Epithelial cell of esophagus (primary cell): ENCODE measurements at regions not wholly inside any gene's neighbourhood (a gene's known extent, or its start where the extent isn't known, plus 50 kb on each side); places are given as distances from the start of the nearest gene placed in this dataset.

Source experiments
- DNase-seq: peaks from one replicate; pipeline ENCODE4 v3.0.0; 2010; ENCODE audit warnings: low read depth
- H3K4me3 ChIP-seq: 2 replicates; pipeline ENCODE4 v1.5.1; 2011; ENCODE audit warnings: mild to moderate bottlenecking, low read length, control low read depth
- CTCF ChIP-seq: IDR thresholded peaks from 2 replicates; pipeline ENCODE4 v1.5.1; 2011; ENCODE audit warnings: low read depth, mild to moderate bottlenecking, low read length, control low read depth, inconsistent platforms; ENCODE audit not compliant: insufficient read depth; ENCODE audit errors: missing control alignments

- peak; percentile 70 for TF ChIP-seq CTCF
- DNase-seq = peak; percentile 45
- H3K4me3 ChIP-seq = no peak overlapping the region
Observed at GRCh38 chr14:22276913-22277816, 311.9 kb downstream of the DAD1 start.

GRCh38 chr14:22271838-22272799, 316.9 kb downstream of the DAD1 start:
- no peak for TF ChIP-seq CTCF
- H3K4me3 ChIP-seq = no peak overlapping the region
- no peak for DNase-seq

GRCh38 chr14:22268875-22269274, 320.1 kb downstream of the DAD1 start:
- TF ChIP-seq CTCF = no peak
- no peak overlapping the region for H3K4me3 ChIP-seq
- peak; percentile 97 for DNase-seq

- no peak for TF ChIP-seq CTCF
- no peak for DNase-seq
- H3K4me3 ChIP-seq = no peak overlapping the region
Observed at GRCh38 chr14:22266683-22267082, 322.3 kb downstream of the DAD1 start.

GRCh38 chr14:22266142-22266442, 322.9 kb downstream of the DAD1 start:
- DNase-seq = peak; percentile 77
- no peak overlapping the region for H3K4me3 ChIP-seq
- no peak for TF ChIP-seq CTCF

- peak; percentile 57 for DNase-seq
- H3K4me3 ChIP-seq = no peak overlapping the region
- TF ChIP-seq CTCF = no peak
Observed at GRCh38 chr14:22265319-22266141, 323.5 kb downstream of the DAD1 start.
